Endothelial cell of umbilical vein (primary cell): ENCODE measurements at regions not wholly inside any gene's neighbourhood (a gene's known extent, or its start where the extent isn't known, plus 50 kb on each side); places are given as distances from the start of the nearest gene placed in this dataset.

Experiments used
- BruUV-seq: library from RNA; stranded (reverse); fragments of 400-500 nt; replicated peaks from 2 replicates; lab custom pipeline; 2021; lab: Mats Ljungman, UMichigan
- CTCF ChIA-PET: fragments of 300-600, 350-600 bp; sonication (Branson Sonifier 250); formaldehyde crosslinking; loops from one replicate; lab custom pipeline; 2021; ENCODE audit warnings: antibody characterized with exemption, inconsistent platforms; lab: Charles Lee
- POLR2A ChIA-PET: fragments of 300-600, 350-600 bp; sonication (Branson Sonifier 250); formaldehyde crosslinking; loops from one replicate; lab custom pipeline; 2021; ENCODE audit warnings: antibody characterized with exemption, inconsistent platforms; lab: Charles Lee
- DNase-seq: peaks from one replicate; pipeline ENCODE4 v3.0.0-alpha.2; 2011; ENCODE audit warnings: low read depth, low spot score
- FAIRE-seq: peaks from 2 replicates; lab custom pipeline; 2011; peaks lifted over from hg19 to GRCh38; lab: Jason Lieb, UNC
- H2AFZ ChIP-seq: 2 replicates; pipeline ENCODE4 v1.6.0; 2012; ENCODE audit warnings: low read depth, low read length, control low read depth, inconsistent platforms
- H3K27ac ChIP-seq: 2 replicates; pipeline ENCODE4 v1.5.1; 2011; ENCODE audit warnings: low read depth, mild to moderate bottlenecking, control low read depth, low read length, moderate library complexity; ENCODE audit not compliant: insufficient read depth
- H3K27me3 ChIP-seq, 2 experiments: 2 replicates each; pipeline versions ENCODE4 v1.6.0 to v1.6.1; 2011; ENCODE audit warnings: low read length in 2 of 2, mixed read lengths in 1 of 2; ENCODE audit not compliant: control insufficient read depth in 2 of 2, insufficient read depth in 2 of 2
- H3K36me3 ChIP-seq, 2 experiments: 2 replicates in 1 of 2; 3 replicates in 1 of 2; pipeline ENCODE4 v1.5.1; 2011; ENCODE audit warnings: low read length in 2 of 2, mild to moderate bottlenecking in 1 of 2, moderate library complexity in 1 of 2; ENCODE audit not compliant: control insufficient read depth in 2 of 2, insufficient read depth in 2 of 2; ENCODE audit errors: extremely low read depth in 1 of 2
- H3K4me1 ChIP-seq: 3 replicates; pipeline ENCODE4 v1.5.1; 2011; ENCODE audit warnings: mild to moderate bottlenecking, low read length; ENCODE audit not compliant: control insufficient read depth, insufficient read depth; ENCODE audit errors: extremely low read depth
- H3K4me2 ChIP-seq: 2 replicates; pipeline ENCODE4 v1.6.1; 2011; ENCODE audit warnings: low read length, control low read depth, mixed read lengths; ENCODE audit not compliant: insufficient read depth
- H3K4me3 ChIP-seq, 3 experiments: fragments of 200-600 bp in 1 of 3; sonication (generic), shearing (Covaris generic) in 1 of 3; replicated peaks in 1 of 3; 2 replicates each; pipeline ENCODE4 v1.5.1; 2011 to 2016; ENCODE audit warnings: control low read depth in 3 of 3, low read length in 3 of 3, mild to moderate bottlenecking in 2 of 3, inconsistent platforms in 1 of 3, low read depth in 1 of 3, moderate library complexity in 1 of 3; ENCODE audit not compliant: insufficient read depth in 1 of 3
- H3K79me2 ChIP-seq: 2 replicates; pipeline ENCODE4 v1.6.0; 2012; ENCODE audit warnings: low read length, inconsistent platforms; ENCODE audit not compliant: control insufficient read depth, insufficient read depth
- H3K9ac ChIP-seq: replicated peaks from 2 replicates; pipeline ENCODE3; 2011; ENCODE audit warnings: low read length, control low read depth; ENCODE audit not compliant: insufficient read depth; ENCODE audit errors: extremely low read depth
- H3K9me1 ChIP-seq: replicated peaks from 3 replicates; pipeline ENCODE4 v1.6.0; 2011; ENCODE audit warnings: mild to moderate bottlenecking, low read length; ENCODE audit not compliant: control insufficient read depth, insufficient read depth; ENCODE audit errors: extremely low read depth
- H3K9me3 ChIP-seq: replicated peaks from 2 replicates; pipeline ENCODE4 v1.5.1; 2012; ENCODE audit warnings: low read length, inconsistent platforms; ENCODE audit not compliant: control insufficient read depth, insufficient read depth
- H4K20me1 ChIP-seq: replicated peaks from 2 replicates; pipeline ENCODE3; 2011; ENCODE audit warnings: mild to moderate bottlenecking, low read length; ENCODE audit not compliant: control insufficient read depth, insufficient read depth; ENCODE audit errors: extremely low read depth
- CTCF ChIP-seq, 2 donors: IDR thresholded peaks; 1 replicate in 1 of 2; 2 replicates in 1 of 2; pipeline ENCODE4 v1.5.1; 2011; ENCODE audit warnings: low read length in 2 of 2, mild to moderate bottlenecking in 2 of 2, moderate library complexity in 2 of 2, control low read depth in 1 of 2, inconsistent platforms in 1 of 2, low read depth in 1 of 2; ENCODE audit not compliant: insufficient read depth in 1 of 2; ENCODE audit errors: extremely low read depth in 1 of 2
- EZH2 ChIP-seq: IDR thresholded peaks from 2 replicates; pipeline ENCODE4 v1.6.1; 2012; ENCODE audit warnings: borderline replicate concordance, low read depth, mild to moderate bottlenecking, moderate library complexity, low read length, inconsistent platforms; ENCODE audit not compliant: severe bottlenecking
- FOS ChIP-seq: IDR thresholded peaks from 2 replicates; pipeline ENCODE4 v1.6.1; 2011; ENCODE audit warnings: mild to moderate bottlenecking, low read length, moderate library complexity, borderline replicate concordance; ENCODE audit not compliant: insufficient read depth
- GATA2 ChIP-seq: IDR thresholded peaks from 2 replicates; pipeline ENCODE4 v1.7.0; 2011; ENCODE audit warnings: low read depth, mild to moderate bottlenecking, moderate library complexity, mixed read lengths, low read length; ENCODE audit not compliant: insufficient read length, insufficient read depth
- JUN ChIP-seq: IDR thresholded peaks from 2 replicates; pipeline ENCODE4 v1.6.1; 2011; ENCODE audit warnings: borderline replicate concordance, low read depth; ENCODE audit not compliant: insufficient read length, insufficient read depth
- MAX ChIP-seq: IDR thresholded peaks from 2 replicates; pipeline ENCODE4 v1.6.1; 2011; ENCODE audit not compliant: insufficient read depth, insufficient read length
- MYC ChIP-seq: IDR thresholded peaks from one replicate; pipeline ENCODE4 v1.6.1; 2011; ENCODE audit warnings: mild to moderate bottlenecking, low read depth, low read length
- POLR2A ChIP-seq: IDR thresholded peaks from 2 replicates; pipeline ENCODE4 v1.6.1; 2012; ENCODE audit warnings: low read depth, mild to moderate bottlenecking, control low read depth, low read length
- POLR2AphosphoS5 ChIP-seq: IDR thresholded peaks from 2 replicates; pipeline ENCODE4 v1.6.1; 2012; ENCODE audit warnings: low read depth, mild to moderate bottlenecking, control low read depth, low read length, moderate library complexity; ENCODE audit not compliant: insufficient read depth
- dilution Hi-C: fragments of 300-500 bp; cut with MboI; formaldehyde crosslinking; loops from one replicate; pipeline ENCODE4 v1.15.0; 2019; ENCODE audit warnings: low sequenced_read_pairs; ENCODE audit not compliant: extremely low pct_ligation_motif_present
- intact Hi-C: fragments of 100-400 bp; cut with micrococcal nuclease; formaldehyde crosslinking; loops from one replicate; pipeline ENCODE4 v1.10.0; 2022

- Histone ChIP-seq H3K9me1 (no peaks in the 10 kb centered on the region), H3K79me2 (no peaks in the 10 kb centered on the region), H3K27ac (no peak overlapping the region), H3K4me1 (no peaks in the 10 kb centered on the region), H4K20me1 (no peaks in the 10 kb centered on the region), H3K36me3 (no peaks in the 10 kb centered on the region), H3K27me3 (no peaks in the 10 kb centered on the region), H3K4me3 (no peak overlapping the region), H2AFZ (no peak overlapping the region), H3K4me2 (no peak overlapping the region), H3K9ac (no peak overlapping the region), H3K9me3 (no peaks in the 10 kb centered on the region)
- BruUV-seq = no TSS peak
- FAIRE-seq (no peak), DNase-seq (no peak)
- TF ChIP-seq CTCF (IDR thresholded peaks at IDR 0.05; ENCODE audit: extremely low read depth in 1 of 2, insufficient read depth in 1 of 2, low read depth in 1 of 2, low read length in 2 of 2) (no peak), MAX (no peak), GATA2 (no peak), POLR2A (no peak), POLR2AphosphoS5 (no peak), JUN (no peak), EZH2 (no peak), FOS (no peak), MYC (no peak)
- POLR2A ChIA-PET = no interaction called here
- CTCF ChIA-PET = no interaction called here
- dilution Hi-C loops (no loop called here), intact Hi-C loops (no loop called here)
Measured at GRCh38 chr18:66729442-66730239, 125.8 kb upstream of the CDH19 start.
